Lower leg skin (tissue), 4 donors: ENCODE measurements at regions not wholly inside any gene's neighbourhood (a gene's known extent, or its start where the extent isn't known, plus 50 kb on each side); places are given as distances from the start of the nearest gene placed in this dataset.

ENCODE experiments used
- DNase-seq, 2 donors: peaks; one replicate each; pipeline ENCODE4 v3.0.0-alpha.2; 2019; ENCODE audit warnings: low spot score in 2 of 2
- H3K4me3 ChIP-seq: fragments of 200-600 bp; sonication (generic); 2 replicates; pipeline ENCODE4 v1.5.1; 2017; ENCODE audit warnings: mild to moderate bottlenecking, low read depth; ENCODE audit not compliant: poor library complexity, severe bottlenecking
- POLR2A ChIP-seq, 2 donors: fragments of 450-650 bp; IDR thresholded peaks; one replicate each; pipeline ENCODE4 v1.6.1; 2016 to 2017; ENCODE audit warnings: antibody characterized with exemption in 2 of 2, mild to moderate bottlenecking in 1 of 2, moderate library complexity in 1 of 2
- WGBS, 2 donors: methylation state at CpG; one replicate each; pipeline ENCODE4 v1.1.5; 2018; 5-methylcytosine and 5-hydroxymethylcytosine counted together
- intact Hi-C: fragments of 100-400 bp; cut with DNase I; formaldehyde crosslinking; loops from one replicate; pipeline ENCODE4 v1.15.0; 2023; ENCODE audit warnings: low total_unique reads
- TF ChIP-seq, protein P1 (sequence below), 3 donors: fragments of 450-650 bp; IDR thresholded peaks; one replicate each; pipeline ENCODE4 v1.5.1; 2016; ENCODE audit warnings: antibody characterized with exemption in 3 of 3, mild to moderate bottlenecking in 3 of 3, moderate library complexity in 2 of 3

DNA sequence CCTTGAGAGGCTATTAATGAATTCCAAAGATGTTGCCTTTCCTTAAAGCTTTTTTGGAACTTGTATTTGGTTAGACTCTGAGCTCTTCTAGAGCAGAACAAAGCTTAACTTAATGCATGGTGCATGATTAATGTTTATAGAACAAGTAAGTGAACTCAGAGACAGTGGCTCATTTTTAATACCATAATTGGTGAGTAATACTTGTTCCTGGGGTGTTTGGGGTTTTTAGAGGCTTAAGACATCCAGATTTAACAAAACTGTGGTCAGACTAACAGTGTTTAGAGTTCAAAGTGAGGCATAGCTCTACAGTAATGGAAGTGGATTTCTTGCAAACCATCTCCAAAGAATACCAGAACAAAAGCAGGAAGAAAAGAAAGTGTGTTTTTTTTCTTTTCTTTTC is 73.7 kb upstream of the CTSC start:
- intact Hi-C loops, result no loop called here
- no peak overlapping the region for H3K4me3 ChIP-seq
- no peak for TF ChIP-seq POLR2A (IDR thresholded peaks at IDR 0.05)
- TF ChIP-seq, protein P1, sequence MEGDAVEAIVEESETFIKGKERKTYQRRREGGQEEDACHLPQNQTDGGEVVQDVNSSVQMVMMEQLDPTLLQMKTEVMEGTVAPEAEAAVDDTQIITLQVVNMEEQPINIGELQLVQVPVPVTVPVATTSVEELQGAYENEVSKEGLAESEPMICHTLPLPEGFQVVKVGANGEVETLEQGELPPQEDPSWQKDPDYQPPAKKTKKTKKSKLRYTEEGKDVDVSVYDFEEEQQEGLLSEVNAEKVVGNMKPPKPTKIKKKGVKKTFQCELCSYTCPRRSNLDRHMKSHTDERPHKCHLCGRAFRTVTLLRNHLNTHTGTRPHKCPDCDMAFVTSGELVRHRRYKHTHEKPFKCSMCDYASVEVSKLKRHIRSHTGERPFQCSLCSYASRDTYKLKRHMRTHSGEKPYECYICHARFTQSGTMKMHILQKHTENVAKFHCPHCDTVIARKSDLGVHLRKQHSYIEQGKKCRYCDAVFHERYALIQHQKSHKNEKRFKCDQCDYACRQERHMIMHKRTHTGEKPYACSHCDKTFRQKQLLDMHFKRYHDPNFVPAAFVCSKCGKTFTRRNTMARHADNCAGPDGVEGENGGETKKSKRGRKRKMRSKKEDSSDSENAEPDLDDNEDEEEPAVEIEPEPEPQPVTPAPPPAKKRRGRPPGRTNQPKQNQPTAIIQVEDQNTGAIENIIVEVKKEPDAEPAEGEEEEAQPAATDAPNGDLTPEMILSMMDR (IDR thresholded peaks at IDR 0.05), result no peak
- DNase-seq, result no peak

DNA sequence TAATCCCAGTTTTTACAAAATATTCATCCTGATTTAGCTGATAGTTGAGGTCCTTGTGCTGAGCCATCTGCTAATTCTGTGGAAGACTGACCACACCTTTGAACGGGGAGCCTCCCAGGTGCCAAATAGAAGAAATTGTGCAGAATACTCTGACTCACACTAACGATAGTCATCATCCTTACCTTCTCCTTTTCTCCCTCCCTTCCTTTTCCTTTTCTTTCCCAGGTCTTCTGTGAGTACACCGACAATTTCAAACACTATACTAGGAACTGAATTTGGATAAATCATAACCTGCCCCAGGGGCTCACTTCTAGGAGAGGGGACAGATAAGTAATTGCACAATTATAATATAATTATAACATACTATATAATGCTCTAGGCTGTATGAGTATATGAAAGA is 73.1 kb upstream of the CTSC start:
- no peak for DNase-seq
- 43 to 54% methylated on average over 3 of the region's 3 CpGs for WGBS, 2 donors
- intact Hi-C loops, result no loop called here
- no peak overlapping the region for H3K4me3 ChIP-seq
- TF ChIP-seq, protein P1 (IDR thresholded peaks at IDR 0.05), result no peak
- no peak for TF ChIP-seq POLR2A (IDR thresholded peaks at IDR 0.05)

DNA sequence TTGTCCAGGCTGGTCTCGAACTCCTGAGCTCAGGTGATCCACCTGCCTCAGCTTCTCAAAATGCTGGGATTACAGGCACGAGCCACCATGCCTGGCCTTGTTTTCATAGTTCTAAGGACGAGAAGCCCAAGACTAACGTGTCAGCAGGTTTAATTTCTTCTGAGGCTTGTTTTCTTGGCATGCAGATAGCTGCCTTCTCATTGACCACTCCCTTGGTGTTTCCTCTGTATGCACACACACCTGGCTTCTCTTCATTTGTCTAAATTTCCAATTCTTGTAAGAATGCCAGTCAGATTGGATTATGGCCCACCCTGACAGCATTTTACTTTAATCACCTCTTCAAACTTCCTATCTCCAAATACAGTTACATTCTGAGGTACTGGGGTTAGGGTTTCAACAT is 72.5 kb upstream of the CTSC start:
- WGBS, 2 donors, result 47 to 51% methylated on average over 4 of the region's 4 CpGs
- no peak for TF ChIP-seq POLR2A (IDR thresholded peaks at IDR 0.05)
- TF ChIP-seq, protein P1 (IDR thresholded peaks at IDR 0.05), result no peak
- no peak for DNase-seq
- intact Hi-C loops, result no loop called here
- H3K4me3 ChIP-seq, result no peak overlapping the region

DNA sequence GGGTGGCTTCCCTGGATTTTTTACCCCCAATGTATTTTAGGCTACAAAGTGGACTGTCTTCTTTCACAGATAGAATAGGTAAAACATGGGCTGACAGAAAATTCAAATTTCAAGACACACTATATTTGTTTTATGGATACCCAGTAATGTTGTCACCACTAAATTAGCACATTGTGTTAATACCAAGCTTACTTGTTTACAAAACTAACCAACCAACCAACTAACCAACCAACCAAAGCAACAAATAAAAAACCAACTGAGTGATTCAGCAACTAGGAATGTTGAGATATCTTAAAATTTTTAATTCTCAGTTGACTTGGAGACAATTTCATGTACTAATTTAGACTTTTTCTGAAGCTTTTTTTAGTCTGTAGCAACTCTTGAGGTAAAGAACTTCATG is 69.3 kb upstream of the CTSC start:
- no peak for TF ChIP-seq POLR2A (IDR thresholded peaks at IDR 0.05)
- TF ChIP-seq, protein P1 (IDR thresholded peaks at IDR 0.05), result no peak
- intact Hi-C loops, result no loop called here
- DNase-seq, result no peak
- H3K4me3 ChIP-seq, result no peak overlapping the region

DNA sequence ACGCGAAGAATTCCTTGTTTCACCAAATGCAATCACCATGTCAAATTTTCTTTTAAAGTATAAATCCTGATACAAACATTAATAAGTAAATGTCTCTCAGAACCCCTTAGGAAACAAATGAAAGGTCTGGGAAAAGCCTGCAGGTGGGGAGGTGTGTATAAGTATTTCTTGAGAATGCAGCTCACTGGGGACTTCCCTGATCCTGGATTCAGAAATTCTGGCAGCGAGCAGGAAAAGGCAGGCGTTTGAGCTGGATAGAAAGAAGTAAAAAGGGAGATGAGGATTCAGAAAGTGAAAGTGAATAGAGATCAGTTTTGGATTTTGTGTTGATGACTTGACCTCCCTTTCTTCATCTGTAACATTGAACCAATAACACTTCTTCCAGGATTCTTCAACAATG is 68.3 kb upstream of the CTSC start:
- TF ChIP-seq, protein P1 (IDR thresholded peaks at IDR 0.05), result no peak
- 48 to 57% methylated on average over 4 of the region's 4 CpGs for WGBS, 2 donors
- H3K4me3 ChIP-seq, result no peak overlapping the region
- DNase-seq, result no peak
- intact Hi-C loops, result no loop called here

DNA sequence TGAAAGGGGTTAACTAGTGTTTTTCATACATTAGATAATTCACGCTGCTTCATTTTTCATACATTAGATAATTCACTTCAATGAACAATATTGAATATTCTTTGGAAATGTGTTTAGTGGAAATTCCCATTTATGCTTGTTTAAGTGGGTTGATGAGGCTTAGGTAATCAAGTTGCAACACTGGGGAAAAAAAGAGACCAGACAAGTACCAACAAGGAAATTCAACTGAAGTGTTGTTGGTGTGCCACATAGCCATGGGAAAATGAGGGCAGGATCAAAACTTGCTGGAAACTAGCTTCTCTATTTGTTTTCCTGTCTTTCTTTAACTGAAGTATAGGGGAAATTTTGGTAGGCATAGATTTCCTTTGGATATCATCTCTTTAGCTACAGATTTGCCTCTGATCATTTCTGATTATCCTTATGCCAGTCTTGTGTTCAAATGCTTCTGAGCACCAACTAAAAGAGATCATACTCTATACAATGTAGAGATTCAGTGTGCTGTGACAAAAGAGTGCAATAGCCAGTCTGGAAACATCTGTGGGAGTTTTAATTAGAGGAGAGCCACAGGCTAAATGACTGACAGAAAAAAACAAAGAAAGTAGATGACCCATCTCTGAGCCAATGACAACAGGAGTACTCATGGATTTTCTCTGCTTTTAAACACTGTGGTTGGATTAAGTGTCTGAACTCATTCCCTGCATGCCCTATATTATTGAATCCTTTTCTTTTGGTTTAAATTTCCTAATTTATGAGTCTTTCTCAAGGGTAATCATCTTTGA is 67.6 kb upstream of the CTSC start:
- no peak overlapping the region for H3K4me3 ChIP-seq
- intact Hi-C loops, result no loop called here
- TF ChIP-seq POLR2A (IDR thresholded peaks at IDR 0.05), result no peak
- DNase-seq, result no peak
- WGBS, 2 donors, result 59 to 62% methylated on average over 1 of the region's 1 CpG
